ENCODE measurements at regions not wholly inside any gene's neighbourhood (a gene's known extent, or its start where the extent isn't known, plus 50 kb on each side); places are given as distances from the start of the nearest gene placed in this dataset.

DNA sequence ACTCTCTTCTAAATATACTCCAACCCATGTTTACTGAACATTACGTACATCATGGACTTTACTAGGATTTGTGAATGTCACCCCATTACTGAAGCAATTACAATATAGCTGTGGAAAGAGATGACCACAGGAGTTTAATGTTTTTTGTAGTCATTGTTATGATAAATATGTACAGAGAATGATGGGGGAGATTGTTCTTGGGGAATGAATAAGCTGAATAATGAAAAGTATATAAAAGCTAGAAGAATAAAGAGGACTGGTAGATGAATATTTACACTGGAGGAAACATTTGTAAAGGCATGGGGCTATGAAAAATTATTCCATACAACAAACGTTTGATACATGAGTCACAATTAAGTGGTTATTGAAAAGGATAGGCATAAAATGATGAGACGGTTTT is 340.9 kb downstream of the SEMA3D start:
- TF ChIP-seq ZFP3 (CRISPR knock-in tag; IDR thresholded peaks at IDR 0.05) (no peak), RARB (CRISPR knock-in tag; IDR thresholded peaks at IDR 0.05) (no peak), BACH2 (CRISPR knock-in tag; IDR thresholded peaks at IDR 0.05; ENCODE audit: borderline replicate concordance) (no peak)
- TF ChIP-seq, protein P1, sequence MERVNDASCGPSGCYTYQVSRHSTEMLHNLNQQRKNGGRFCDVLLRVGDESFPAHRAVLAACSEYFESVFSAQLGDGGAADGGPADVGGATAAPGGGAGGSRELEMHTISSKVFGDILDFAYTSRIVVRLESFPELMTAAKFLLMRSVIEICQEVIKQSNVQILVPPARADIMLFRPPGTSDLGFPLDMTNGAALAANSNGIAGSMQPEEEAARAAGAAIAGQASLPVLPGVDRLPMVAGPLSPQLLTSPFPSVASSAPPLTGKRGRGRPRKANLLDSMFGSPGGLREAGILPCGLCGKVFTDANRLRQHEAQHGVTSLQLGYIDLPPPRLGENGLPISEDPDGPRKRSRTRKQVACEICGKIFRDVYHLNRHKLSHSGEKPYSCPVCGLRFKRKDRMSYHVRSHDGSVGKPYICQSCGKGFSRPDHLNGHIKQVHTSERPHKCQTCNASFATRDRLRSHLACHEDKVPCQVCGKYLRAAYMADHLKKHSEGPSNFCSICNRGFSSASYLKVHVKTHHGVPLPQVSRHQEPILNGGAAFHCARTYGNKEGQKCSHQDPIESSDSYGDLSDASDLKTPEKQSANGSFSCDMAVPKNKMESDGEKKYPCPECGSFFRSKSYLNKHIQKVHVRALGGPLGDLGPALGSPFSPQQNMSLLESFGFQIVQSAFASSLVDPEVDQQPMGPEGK (CRISPR knock-in tag; IDR thresholded peaks at IDR 0.05; ENCODE audit: borderline replicate concordance) = no peak
